Retina (tissue), 1 donor: ENCODE measurements at regions not wholly inside any gene's neighbourhood (a gene's known extent, or its start where the extent isn't known, plus 50 kb on each side); places are given as distances from the start of the nearest gene placed in this dataset.
"Not testable (repeated sequence)": the region's sequence is repeated elsewhere in the genome, so short reads cannot be mapped to it uniquely, and the experiment has no call there.

Source experiments
- DNase-seq: peaks from one replicate; pipeline ENCODE4 v3.0.0-alpha.2; 2016

DNA sequence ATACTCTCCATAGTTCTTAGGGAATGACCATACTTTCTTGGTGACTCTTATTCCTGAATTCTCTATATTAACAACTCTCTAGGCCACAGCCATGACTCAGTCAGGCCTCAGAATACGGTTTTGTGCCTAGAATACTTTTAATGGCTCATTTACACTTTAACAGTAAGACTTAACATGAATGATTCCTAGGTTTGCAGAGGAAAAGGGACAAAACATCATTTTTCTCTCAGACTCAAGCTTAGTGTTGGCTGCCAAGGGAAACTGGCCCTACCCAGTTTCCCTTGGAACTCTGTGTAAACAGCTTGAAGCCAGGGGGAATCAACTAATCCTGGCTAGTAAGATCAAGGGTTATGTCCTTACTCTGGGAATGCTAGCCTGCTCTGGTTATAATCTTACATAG is 164.9 kb upstream of the PKN2 start:
- DNase-seq: no peak

DNA sequence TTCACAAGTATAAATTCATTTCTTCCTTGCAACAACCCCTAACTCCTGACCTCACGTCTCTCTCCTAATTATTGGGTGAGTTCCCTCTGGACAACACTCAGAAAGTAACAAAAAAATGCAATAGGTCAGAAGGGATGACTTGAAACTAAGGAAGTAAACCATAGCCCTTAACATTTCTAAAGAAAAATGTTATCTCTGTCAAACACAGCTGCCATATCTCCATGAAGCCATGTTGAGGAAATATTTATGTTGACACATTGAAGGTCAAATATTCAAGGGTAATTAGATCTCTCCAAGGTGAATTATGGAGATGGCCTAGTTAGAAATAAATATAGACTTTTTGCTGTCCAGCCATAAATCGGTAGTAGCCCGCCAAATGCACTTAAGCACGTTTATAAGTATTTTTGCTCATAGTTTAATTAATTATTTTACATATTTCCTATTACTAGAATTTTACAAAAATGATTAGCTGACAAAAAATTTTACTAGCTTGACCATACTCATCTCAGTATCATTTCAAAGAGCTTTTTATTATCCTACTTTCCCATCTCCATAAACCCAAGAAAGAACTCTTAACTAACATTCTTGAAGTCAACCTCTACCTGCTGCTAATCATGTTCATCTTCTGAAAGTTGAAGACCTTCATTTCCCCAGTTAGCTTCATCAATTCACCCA is 160.1 kb upstream of the PKN2 start:
- no peak for DNase-seq

- DNase-seq: no peak
Observed at GRCh38 chr1:88526456-88526855, 157.6 kb upstream of the PKN2 start.

- no peak for DNase-seq
Observed at GRCh38 chr1:88528792-88529191, 155.3 kb upstream of the PKN2 start.

DNA sequence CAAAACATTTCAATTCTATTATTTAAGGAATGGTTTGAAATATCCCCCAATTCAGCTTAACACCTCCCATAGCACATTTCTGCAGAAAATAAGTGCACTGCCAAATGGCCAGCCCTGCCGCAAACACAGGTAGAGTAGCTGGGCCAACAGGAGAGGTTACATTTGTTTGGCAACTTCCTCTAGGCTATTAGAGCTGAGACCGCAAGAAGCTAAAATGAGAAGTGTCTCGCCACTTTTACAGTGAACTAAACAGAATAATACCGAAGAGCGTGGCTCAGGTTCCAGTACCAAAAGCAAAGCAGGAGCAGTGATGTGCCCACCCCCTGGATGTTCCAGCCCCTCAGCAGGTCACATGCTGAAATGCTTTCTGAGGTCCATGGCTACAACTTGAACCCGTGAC is 154.5 kb upstream of the PKN2 start:
- DNase-seq: no peak

- no peak for DNase-seq
Observed at GRCh38 chr1:88530246-88530645, 153.8 kb upstream of the PKN2 start.

DNA sequence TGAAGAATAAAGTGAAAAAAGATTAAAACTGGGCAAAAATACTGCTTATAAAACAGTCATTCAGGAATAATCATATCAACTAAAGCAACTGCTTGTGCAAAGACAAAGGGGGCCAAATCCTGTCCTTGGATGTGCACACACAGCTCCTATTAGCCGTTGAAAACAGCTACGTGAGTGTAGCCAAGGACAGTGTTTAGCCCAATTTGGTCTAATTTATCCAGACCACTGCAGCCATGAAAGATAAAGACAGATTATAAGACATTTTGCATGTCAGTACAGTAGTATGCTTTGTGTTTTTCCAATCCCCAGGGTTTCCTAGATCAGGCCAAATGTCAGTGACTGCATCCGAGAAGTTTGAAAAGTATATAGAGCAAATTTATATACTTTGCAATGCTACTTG is 146.3 kb upstream of the PKN2 start:
- DNase-seq: no peak

- no peak for DNase-seq
Observed at GRCh38 chr1:88538222-88538899, 145.7 kb upstream of the PKN2 start.

DNA sequence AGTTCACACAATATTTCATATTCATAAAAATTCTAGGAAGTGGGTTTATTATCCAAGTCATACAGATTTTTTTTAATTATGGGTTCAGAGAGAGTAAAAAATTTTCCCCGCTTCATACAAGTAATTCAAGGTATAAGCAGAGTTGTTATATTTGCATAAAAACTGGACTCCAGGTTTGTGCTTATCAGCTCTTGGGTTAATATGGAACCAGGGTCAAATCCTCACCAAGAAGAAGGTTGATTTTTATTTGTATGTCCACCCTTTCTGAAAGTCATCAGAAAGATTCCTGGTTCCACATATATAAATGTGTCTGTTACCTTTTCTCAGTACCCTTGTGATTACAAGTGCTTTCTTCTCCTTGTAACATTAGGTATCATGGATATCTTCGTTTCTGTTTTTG is 143.8 kb upstream of the PKN2 start:
- no peak for DNase-seq

GRCh38 chr1:88541596-88541995 is 142.5 kb upstream of the PKN2 start:
- DNase-seq: no peak

DNA sequence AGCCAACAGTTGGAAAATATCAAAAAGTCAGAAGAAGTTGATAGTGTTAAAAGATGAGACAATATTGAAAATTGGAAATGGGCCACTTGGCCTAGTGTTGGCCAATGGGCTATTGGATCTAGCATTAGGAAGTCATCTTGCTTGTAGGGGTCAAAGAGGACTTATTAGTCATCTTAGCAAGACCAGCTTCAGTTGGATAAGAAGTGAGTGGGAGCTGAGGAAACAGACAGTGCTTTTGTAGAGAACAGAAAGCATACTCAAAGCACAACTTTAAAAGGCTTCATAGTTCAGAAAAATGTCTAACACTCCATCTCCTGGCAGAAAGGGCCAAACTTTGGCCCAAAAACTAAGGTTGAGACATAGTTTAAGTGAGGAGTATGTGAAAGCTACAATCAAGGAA is 139.9 kb upstream of the PKN2 start:
- no peak for DNase-seq

GRCh38 chr1:88549536-88549935 is 134.5 kb upstream of the PKN2 start:
- DNase-seq: no peak

GRCh38 chr1:88552226-88552625 is 131.8 kb upstream of the PKN2 start:
- DNase-seq: no peak

DNA sequence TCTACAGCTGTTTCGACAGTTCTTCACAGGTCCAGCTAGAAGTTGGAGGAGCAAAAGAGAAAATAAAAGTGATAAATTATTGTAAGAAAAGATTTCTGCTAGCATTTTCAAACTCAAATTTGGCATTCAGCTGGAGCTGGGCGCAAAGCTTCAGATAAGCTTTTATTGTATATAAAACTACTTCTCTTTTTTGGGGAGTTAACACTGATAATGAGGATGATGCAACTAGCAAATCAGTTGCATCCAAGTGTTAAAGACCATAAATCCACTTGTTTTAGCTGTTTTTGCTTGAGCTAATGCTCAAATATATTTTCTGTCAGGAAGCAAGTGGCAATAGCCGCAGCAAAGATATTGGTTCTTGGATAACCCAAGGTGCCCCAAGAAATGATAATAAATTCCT is 127.1 kb upstream of the PKN2 start:
- DNase-seq: no peak

GRCh38 chr1:88560621-88561020 is 123.5 kb upstream of the PKN2 start:
- no peak for DNase-seq

GRCh38 chr1:88562991-88563390 is 121.1 kb upstream of the PKN2 start:
- DNase-seq: no peak

DNA sequence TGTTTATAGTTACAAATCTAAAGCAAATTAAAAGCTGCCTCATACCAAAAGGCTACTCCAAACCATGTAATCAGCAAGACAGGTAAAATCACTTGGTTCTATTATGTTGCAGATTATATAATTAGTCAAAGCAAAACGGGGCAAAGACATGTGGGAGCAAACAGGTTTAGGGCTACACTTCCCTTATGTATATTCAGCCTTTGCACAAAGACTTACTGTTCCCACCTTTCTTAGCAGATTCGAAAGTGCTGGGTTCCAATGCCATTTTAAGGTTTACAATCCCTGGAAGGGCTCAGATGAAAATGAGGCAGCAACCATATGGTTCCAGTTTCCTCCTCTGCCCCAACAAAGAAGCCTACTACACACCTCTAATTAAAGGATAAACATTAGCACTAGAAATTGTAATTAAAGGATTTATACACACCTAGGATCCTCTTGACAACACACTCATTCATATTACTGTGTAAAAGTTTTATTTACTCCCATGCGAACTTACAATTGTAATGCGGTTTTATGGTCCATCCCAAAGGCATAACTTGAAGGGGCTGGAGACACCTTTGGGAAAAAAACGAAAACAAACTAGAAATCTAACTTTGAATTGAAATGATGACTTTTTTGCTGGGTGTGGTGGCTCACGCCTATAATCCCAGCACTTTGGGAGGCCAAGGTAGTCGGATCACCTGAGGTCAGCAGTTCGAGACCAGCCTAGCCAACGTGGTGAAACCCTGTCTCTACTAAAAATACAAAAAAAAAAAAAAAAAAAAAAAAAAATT is 117.3 kb upstream of the PKN2 start:
- DNase-seq: no peak

GRCh38 chr1:88571506-88571905 is 112.6 kb upstream of the PKN2 start:
- no peak for DNase-seq

- DNase-seq: no peak
Observed at GRCh38 chr1:88579598-88579997, 104.5 kb upstream of the PKN2 start.

DNA sequence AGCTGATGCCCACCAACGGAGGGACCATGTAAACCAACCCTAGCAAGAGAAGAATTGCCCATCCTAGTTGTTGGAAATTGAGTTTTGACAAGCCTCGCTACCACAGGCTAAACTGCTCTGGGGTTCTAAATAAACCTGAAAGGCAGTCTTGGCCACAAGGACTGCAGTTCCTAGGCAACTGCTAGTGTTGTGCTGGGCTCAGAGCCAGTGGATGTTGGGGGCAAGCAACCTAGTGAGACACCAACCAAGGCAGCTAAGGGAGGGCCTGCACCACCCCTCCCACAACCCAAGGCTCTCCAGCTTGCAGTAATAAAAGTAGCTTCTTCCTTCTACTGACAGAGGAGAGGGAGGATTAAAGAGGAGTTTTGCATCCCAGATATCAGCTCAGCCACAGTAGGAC is 102.4 kb upstream of the PKN2 start:
- no peak for DNase-seq

DNA sequence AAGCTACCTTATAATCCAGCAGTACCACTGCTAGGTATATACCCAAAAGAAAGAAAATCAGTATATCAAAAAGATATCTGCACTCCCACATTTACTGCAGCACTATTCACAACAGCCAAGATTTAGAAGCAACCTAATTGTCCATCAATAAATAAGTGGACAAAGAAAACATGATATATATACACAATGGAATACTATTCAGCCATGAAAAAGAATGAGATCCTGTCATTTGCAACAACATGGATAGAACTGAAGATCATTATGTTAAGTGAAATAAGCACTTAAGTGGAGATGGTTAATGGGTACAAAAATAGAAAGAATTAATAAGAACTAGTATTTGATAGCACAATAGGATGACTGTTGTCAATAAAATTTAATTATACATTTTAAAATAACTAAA is 90.7 kb upstream of the PKN2 start:
- DNase-seq: no peak

- no peak for DNase-seq
Observed at GRCh38 chr1:88595355-88596002, 88.6 kb upstream of the PKN2 start.

DNA sequence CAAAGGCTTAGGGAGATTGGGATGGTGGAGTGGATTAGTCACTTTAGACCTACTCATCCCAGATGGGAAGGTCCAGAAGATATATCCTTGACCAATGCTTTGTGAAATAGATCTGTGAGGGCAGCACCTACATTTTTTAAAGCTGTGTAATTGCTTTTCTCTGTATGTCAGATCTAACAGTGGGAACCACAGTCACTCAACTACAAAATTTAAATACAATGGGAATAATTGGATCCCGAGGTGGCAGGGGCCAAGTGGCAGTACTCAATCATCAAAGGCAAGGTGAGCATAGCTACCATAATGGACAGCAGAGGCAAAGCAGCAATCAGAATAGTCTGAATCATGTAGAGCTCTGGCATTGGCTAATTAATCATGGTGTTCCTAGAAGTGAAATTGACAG is 86.1 kb upstream of the PKN2 start:
- DNase-seq: not testable (repeated sequence)
